Adrenal gland (tissue), 9 donors: ENCODE measurements at regions not wholly inside any gene's neighbourhood (a gene's known extent, or its start where the extent isn't known, plus 50 kb on each side); places are given as distances from the start of the nearest gene placed in this dataset.

Experiments
- DNase-seq, 7 donors: peaks; one replicate each; pipeline ENCODE4 v3.0.0-alpha.2; 2019 to 2020
- H3K27ac ChIP-seq, 5 donors: fragments of 200-600 bp; sonication (generic) in 4 of 5; 1 replicate in 3 of 5; 2 replicates in 2 of 5; pipeline versions ENCODE4 v1.5.1 to v1.8.0; 2016 to 2020; ENCODE audit warnings: mild to moderate bottlenecking in 1 of 5
- H3K27me3 ChIP-seq: fragments of 200-600 bp; 2 replicates; pipeline ENCODE4 v1.8.0; 2021
- H3K36me3 ChIP-seq, 2 donors: fragments of 200-600 bp; replicated peaks in 1 of 2; 1 replicate in 1 of 2; 2 replicates in 1 of 2; pipeline versions ENCODE4 v1.5.1 to v1.8.0; 2018 to 2022
- H3K4me1 ChIP-seq, 2 donors: fragments of 200-600 bp; replicated peaks in 1 of 2; 1 replicate in 1 of 2; 2 replicates in 1 of 2; pipeline versions ENCODE4 v1.5.1 to v1.8.0; 2018 to 2021
- H3K4me3 ChIP-seq, 4 donors: fragments of 200-600 bp; sonication (generic) in 3 of 4; one replicate each; pipeline ENCODE4 v1.5.1; 2016 to 2018
- H3K9me3 ChIP-seq, 3 donors: fragments of 200-600 bp; sonication (generic) in 1 of 3; replicated peaks in 1 of 3; 1 replicate in 2 of 3; 2 replicates in 1 of 3; pipeline versions ENCODE4 v1.5.1 to v1.8.0; 2016 to 2021
- CTCF ChIP-seq, 6 experiments: fragments of 450-650 bp in 4 of 6; fragments of 200-600 bp in 2 of 6; sonication (generic) in 1 of 6; IDR thresholded peaks; 1 replicate in 5 of 6; 2 replicates in 1 of 6; pipeline versions ENCODE4 v1.5.1 to v1.8.0; 2016 to 2021; ENCODE audit warnings: antibody characterized with exemption in 6 of 6, mild to moderate bottlenecking in 2 of 6, moderate library complexity in 1 of 6
- POLR2A ChIP-seq, 2 donors: fragments of 450-650 bp; IDR thresholded peaks; one replicate each; pipeline ENCODE4 v1.6.1; 2017; ENCODE audit warnings: antibody characterized with exemption in 2 of 2, mild to moderate bottlenecking in 2 of 2, moderate library complexity in 1 of 2
- WGBS, 4 donors: extraction: QIAGEN DNeasy Blood & Tissue Kit in 2 of 4; methylation state at CpG; one replicate each; pipeline versions ENCODE4 v1.1.5 to v1.1.7; 2013 to 2017; 5-methylcytosine and 5-hydroxymethylcytosine counted together
- intact Hi-C, 2 donors: fragments of 100-400 bp; cut with DNase I; formaldehyde crosslinking; loops; one replicate each; pipeline versions ENCODE4 v1.14.1 to v1.15.0; 2022 to 2023
- donor health status: healthy with polysubstance abuse.
- donor health status: Bipolar disorder and iron deficiency.
- donor health status: DM: yes; HTN: yes; CAD: no.
- donor health status: DM: no; HTN: no; CAD: no.
- donor health status: DM: no; HTN: no; CAD: no.

- H3K36me3 ChIP-seq, result no peaks in the 10 kb centered on the region
- H3K9me3 ChIP-seq, result no peaks in the 10 kb centered on the region
- H3K4me3 ChIP-seq, result no peak overlapping the region
- no peak for TF ChIP-seq CTCF (IDR thresholded peaks at IDR 0.05)
- TF ChIP-seq POLR2A (IDR thresholded peaks at IDR 0.05), result no peak
- no peaks in the 10 kb centered on the region for H3K4me1 ChIP-seq
- DNase-seq, result peak in 1 of 7 donors; percentile 8
- WGBS, 4 donors, result 41 to 80% (median 72%) methylated on average over 4 to 6 of the region's 6 CpGs
- H3K27me3 ChIP-seq, result peaks cover 3% of the 10 kb centered on the region
- intact Hi-C loops, result no loop called here
- H3K27ac ChIP-seq, result no peak overlapping the region
These were observed 102.3 kb downstream of the DLL1 start for GRCh38 chr6:170188571-170189001.

GRCh38 chr6:170187669-170188566 is 103.0 kb downstream of the DLL1 start:
- TF ChIP-seq POLR2A (IDR thresholded peaks at IDR 0.05) (no peak), CTCF (IDR thresholded peaks at IDR 0.05) (no peak)
- Histone ChIP-seq H3K9me3 (no peaks in the 10 kb centered on the region), H3K4me3 (no peak overlapping the region), H3K4me1 (no peaks in the 10 kb centered on the region), H3K36me3 (no peaks in the 10 kb centered on the region), H3K27ac (no peak overlapping the region), H3K27me3 (peaks cover 3% of the 10 kb centered on the region)
- 81 to 88% (median 84%) methylated on average over 20 to 28 of the region's 28 CpGs for WGBS, 4 donors
- peak in 1 of 7 donors; percentile 11 for DNase-seq
- intact Hi-C loops, result no loop called here

GRCh38 chr6:170186941-170187668 is 103.8 kb downstream of the DLL1 start:
- TF ChIP-seq POLR2A (IDR thresholded peaks at IDR 0.05) (no peak), CTCF (IDR thresholded peaks at IDR 0.05) (no peak)
- Histone ChIP-seq H3K4me3 (no peak overlapping the region), H3K27me3 (peaks cover 3% of the 10 kb centered on the region), H3K27ac (no peak overlapping the region), H3K4me1 (no peaks in the 10 kb centered on the region), H3K9me3 (no peaks in the 10 kb centered on the region), H3K36me3 (no peaks in the 10 kb centered on the region)
- DNase-seq, result peak in 1 of 7 donors; percentile 9
- intact Hi-C loops, result no loop called here
- 72 to 86% (median 86%) methylated on average over 11 to 18 of the region's 18 CpGs for WGBS, 4 donors
